Lower leg skin (tissue), 3 donors: ENCODE measurements at regions not wholly inside any gene's neighbourhood (a gene's known extent, or its start where the extent isn't known, plus 50 kb on each side); places are given as distances from the start of the nearest gene placed in this dataset.

Experiments
- CTCF ChIP-seq, 3 donors: fragments of 450-650 bp; IDR thresholded peaks; one replicate each; pipeline ENCODE4 v1.5.1; 2016; ENCODE audit warnings: antibody characterized with exemption in 3 of 3, mild to moderate bottlenecking in 3 of 3, moderate library complexity in 2 of 3
- POLR2A ChIP-seq, 2 donors: fragments of 450-650 bp; IDR thresholded peaks; one replicate each; pipeline ENCODE4 v1.6.1; 2016 to 2017; ENCODE audit warnings: antibody characterized with exemption in 2 of 2, mild to moderate bottlenecking in 1 of 2, moderate library complexity in 1 of 2

GRCh38 chr5:133896873-133897272 is 71.6 kb downstream of the C5orf15 start:
- TF ChIP-seq CTCF (IDR thresholded peaks at IDR 0.05): no peak
- no peak for TF ChIP-seq POLR2A (IDR thresholded peaks at IDR 0.05)
